Activated naive CD8-positive, alpha-beta T cell treated with anti-CD3 and anti-CD28 coated beads, Interleukin-2, amount 50 U/mL, for 24 hours (primary cell): ENCODE measurements at regions not wholly inside any gene's neighbourhood (a gene's known extent, or its start where the extent isn't known, plus 50 kb on each side); places are given as distances from the start of the nearest gene placed in this dataset.

Source experiments
- ATAC-seq: fragments of 150-1000 bp; cut with Tn5 transposase; one replicate; pipeline ENCODE4 v1.10.0; 2021
- DNase-seq: peaks from one replicate; pipeline ENCODE4 v3.0.0; 2021
- H3K27ac Mint-ChIP-seq: one replicate; pipeline ENCODE4 v1.8.0; 2021; ENCODE audit warnings: mild to moderate bottlenecking, mixed read lengths
- H3K27me3 Mint-ChIP-seq: one replicate; pipeline ENCODE4 v1.8.0; 2021; ENCODE audit warnings: mixed read lengths
- H3K36me3 Mint-ChIP-seq: one replicate; pipeline ENCODE4 v1.8.0; 2021; ENCODE audit warnings: low read depth, mixed read lengths
- H3K4me1 Mint-ChIP-seq: one replicate; pipeline ENCODE4 v1.8.0; 2021; ENCODE audit warnings: mixed read lengths
- H3K4me3 Mint-ChIP-seq: one replicate; pipeline ENCODE4 v1.8.0; 2021; ENCODE audit warnings: mild to moderate bottlenecking, moderate library complexity, mixed read lengths
- H3K9me3 Mint-ChIP-seq: one replicate; pipeline ENCODE4 v1.8.0; 2021; ENCODE audit warnings: mixed read lengths

GRCh38 chr1:91613595-91613994 lies 112.9 kb downstream of the CDC7 start:
- Mint-ChIP-seq H3K4me1 (peaks cover 7% of the 10 kb centered on the region), H3K27me3 (no peaks in the 10 kb centered on the region), H3K4me3 (no peak overlapping the region), H3K27ac (no peak overlapping the region), H3K36me3 (no peaks in the 10 kb centered on the region), H3K9me3 (no peaks in the 10 kb centered on the region)
- ATAC-seq (no peak), DNase-seq (no peak)

- no peaks in the 10 kb centered on the region for H3K9me3 Mint-ChIP-seq
- DNase-seq (no peak), ATAC-seq (no peak)
- peaks cover 7% of the 10 kb centered on the region for H3K4me1 Mint-ChIP-seq
- H3K4me3 Mint-ChIP-seq: no peak overlapping the region
- no peaks in the 10 kb centered on the region for H3K27me3 Mint-ChIP-seq
- no peak overlapping the region for H3K27ac Mint-ChIP-seq
- H3K36me3 Mint-ChIP-seq: no peaks in the 10 kb centered on the region
Measured at GRCh38 chr1:91616712-91617111, 116.1 kb downstream of the CDC7 start.

- DNase-seq: no peak
- Mint-ChIP-seq H3K36me3 (no peaks in the 10 kb centered on the region), H3K4me1 (peaks cover 7% of the 10 kb centered on the region), H3K4me3 (no peak overlapping the region), H3K27ac (no peak overlapping the region), H3K27me3 (no peaks in the 10 kb centered on the region), H3K9me3 (no peaks in the 10 kb centered on the region)
- no peak for ATAC-seq
Measured at GRCh38 chr1:91617285-91617765, 116.7 kb downstream of the CDC7 start.

GRCh38 chr1:91619881-91620280 lies 119.2 kb downstream of the CDC7 start:
- Mint-ChIP-seq H3K4me3 (no peak overlapping the region), H3K36me3 (no peaks in the 10 kb centered on the region), H3K9me3 (no peaks in the 10 kb centered on the region), H3K27ac (no peak overlapping the region), H3K4me1 (peaks cover 5% of the 10 kb centered on the region), H3K27me3 (no peaks in the 10 kb centered on the region)
- DNase-seq (no peak), ATAC-seq (no peak)

- Mint-ChIP-seq H3K4me3 (no peak overlapping the region), H3K4me1 (peaks cover 5% of the 10 kb centered on the region), H3K36me3 (no peaks in the 10 kb centered on the region), H3K27ac (no peak overlapping the region), H3K9me3 (no peaks in the 10 kb centered on the region), H3K27me3 (no peaks in the 10 kb centered on the region)
- peak; percentile 24 for ATAC-seq
- DNase-seq: no peak
Measured at GRCh38 chr1:91621360-91621759, 120.7 kb downstream of the CDC7 start.

GRCh38 chr1:91621907-91622306 lies 121.3 kb downstream of the CDC7 start:
- peaks cover 4% of the 10 kb centered on the region for H3K4me1 Mint-ChIP-seq
- DNase-seq (no peak), ATAC-seq (no peak)
- no peak overlapping the region for H3K27ac Mint-ChIP-seq
- no peak overlapping the region for H3K4me3 Mint-ChIP-seq
- H3K27me3 Mint-ChIP-seq: no peaks in the 10 kb centered on the region
- no peaks in the 10 kb centered on the region for H3K36me3 Mint-ChIP-seq
- no peaks in the 10 kb centered on the region for H3K9me3 Mint-ChIP-seq

- DNase-seq: no peak
Measured at GRCh38 chr1:91622616-91623015, 122.0 kb downstream of the CDC7 start.

GRCh38 chr1:91623020-91623419 lies 122.4 kb downstream of the CDC7 start:
- no peaks in the 10 kb centered on the region for H3K27me3 Mint-ChIP-seq
- H3K27ac Mint-ChIP-seq: no peak overlapping the region
- H3K4me3 Mint-ChIP-seq: no peak overlapping the region
- no peak for DNase-seq
- no peak for ATAC-seq
- no peaks in the 10 kb centered on the region for H3K9me3 Mint-ChIP-seq
- H3K36me3 Mint-ChIP-seq: no peaks in the 10 kb centered on the region
- no peaks in the 10 kb centered on the region for H3K4me1 Mint-ChIP-seq

More at GRCh38 chr1:91622616-91623015, 122.0 kb downstream of the CDC7 start:
- no peak overlapping the region for H3K4me3 Mint-ChIP-seq
- no peaks in the 10 kb centered on the region for H3K36me3 Mint-ChIP-seq
- no peaks in the 10 kb centered on the region for H3K4me1 Mint-ChIP-seq
- H3K27ac Mint-ChIP-seq: no peak overlapping the region
- no peaks in the 10 kb centered on the region for H3K9me3 Mint-ChIP-seq
- no peak for ATAC-seq
- no peaks in the 10 kb centered on the region for H3K27me3 Mint-ChIP-seq

GRCh38 chr1:91624331-91624730 lies 123.7 kb downstream of the CDC7 start:
- Mint-ChIP-seq H3K4me1 (no peaks in the 10 kb centered on the region), H3K9me3 (no peaks in the 10 kb centered on the region), H3K4me3 (no peak overlapping the region), H3K36me3 (no peaks in the 10 kb centered on the region), H3K27ac (no peak overlapping the region), H3K27me3 (no peaks in the 10 kb centered on the region)
- ATAC-seq (no peak), DNase-seq (no peak)
